BLaER1 treated with 17β-estradiol and CSF1 and Interleukin-3, amounts not matched to agents 10 nM and 100 nM (cell line): ENCODE measurements at regions not wholly inside any gene's neighbourhood (a gene's known extent, or its start where the extent isn't known, plus 50 kb on each side); places are given as distances from the start of the nearest gene placed in this dataset.

ENCODE experiments used
- H3K27ac ChIP-seq, 11 experiments: shearing (Covaris generic); formaldehyde crosslinking; 2 replicates each; pipeline ENCODE4 v1.8.1; 2022
- H3K27me3 ChIP-seq, 11 experiments: shearing (Covaris generic); formaldehyde crosslinking; 2 replicates each; pipeline ENCODE4 v1.8.1; 2022
- H3K36me3 ChIP-seq, 11 experiments: shearing (Covaris generic); formaldehyde crosslinking; 2 replicates each; pipeline ENCODE4 v1.8.1; 2022
- H3K4me1 ChIP-seq, 10 experiments: shearing (Covaris generic); formaldehyde crosslinking; 2 replicates each; pipeline ENCODE4 v1.8.1; 2022
- H3K4me2 ChIP-seq, 11 experiments: shearing (Covaris generic); formaldehyde crosslinking; 2 replicates each; pipeline ENCODE4 v1.8.1; 2022
- H3K4me3 ChIP-seq, 10 experiments: shearing (Covaris generic); formaldehyde crosslinking; 2 replicates each; pipeline ENCODE4 v1.8.1; 2022
- H3K9ac ChIP-seq, 11 experiments: shearing (Covaris generic); formaldehyde crosslinking; 2 replicates each; pipeline ENCODE4 v1.8.1; 2022
- H3K9me3 ChIP-seq, 11 experiments: shearing (Covaris generic); formaldehyde crosslinking; replicated peaks in 1 of 11; 2 replicates each; pipeline ENCODE4 v1.8.1; 2022
- H4K20me1 ChIP-seq, 11 experiments: shearing (Covaris generic); formaldehyde crosslinking; 2 replicates each; pipeline ENCODE4 v1.8.1; 2022
- Cebpa-rat ChIP-seq, 11 experiments: shearing (Covaris generic); IDR thresholded peaks; 2 replicates each; pipeline ENCODE4 v1.8.1; 2022

GRCh38 chr17:72370819-72371218 lies 250.0 kb downstream of the SOX9 start:
- Histone ChIP-seq H3K9me3 (peaks cover 0 to 18% (median 0%) of the 10 kb centered on the region in 11 experiments; a peak in 4 of 22 replicates), H3K27ac (no peak overlapping the region), H3K4me1 (peaks cover 0 to 2% (median 0%) of the 10 kb centered on the region in 10 experiments; a peak in 1 of 20 replicates), H3K4me3 (no peak overlapping the region), H3K36me3 (no peaks in the 10 kb centered on the region), H3K9ac (no peak overlapping the region), H3K4me2 (no peak overlapping the region), H3K27me3 (no peaks in the 10 kb centered on the region), H4K20me1 (no peaks in the 10 kb centered on the region)
- no peak for TF ChIP-seq Cebpa-rat (IDR thresholded peaks at IDR 0.05)

DNA sequence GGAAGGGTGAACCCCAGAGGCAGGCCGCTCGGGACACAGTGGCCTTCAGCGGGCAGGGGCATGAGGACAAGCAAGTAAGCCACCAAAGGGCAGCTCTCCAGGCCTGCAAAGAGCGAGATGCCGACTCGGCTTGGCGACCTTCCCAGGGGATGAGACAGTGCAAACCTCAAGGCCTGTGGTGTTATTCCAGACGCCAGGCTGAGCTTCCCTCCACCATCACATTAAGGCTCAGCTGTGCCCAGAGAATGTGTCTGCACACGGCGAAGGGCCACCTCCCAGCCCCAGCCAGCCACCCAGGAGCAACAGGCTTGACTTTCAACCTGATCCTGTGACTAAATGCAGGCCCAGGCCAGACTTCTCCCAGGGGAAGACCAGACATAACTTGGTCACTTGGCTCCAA lies 251.4 kb downstream of the SOX9 start:
- H3K9ac ChIP-seq: no peak overlapping the region
- H3K4me1 ChIP-seq: peaks cover 0 to 2% (median 0%) of the 10 kb centered on the region in 10 experiments; a peak in 1 of 20 replicates
- H3K9me3 ChIP-seq: peaks cover 0 to 18% (median 0%) of the 10 kb centered on the region in 11 experiments; a peak in 4 of 22 replicates
- H3K27me3 ChIP-seq: no peaks in the 10 kb centered on the region
- TF ChIP-seq Cebpa-rat (IDR thresholded peaks at IDR 0.05): no peak
- no peaks in the 10 kb centered on the region for H4K20me1 ChIP-seq
- no peaks in the 10 kb centered on the region for H3K36me3 ChIP-seq
- no peak overlapping the region for H3K4me2 ChIP-seq
- no peak overlapping the region for H3K27ac ChIP-seq
- H3K4me3 ChIP-seq: no peak overlapping the region

GRCh38 chr17:72373910-72374741 lies 253.3 kb downstream of the SOX9 start:
- no peak overlapping the region for H3K27ac ChIP-seq
- H3K36me3 ChIP-seq: no peaks in the 10 kb centered on the region
- H3K27me3 ChIP-seq: no peaks in the 10 kb centered on the region
- TF ChIP-seq Cebpa-rat (IDR thresholded peaks at IDR 0.05): no peak
- H4K20me1 ChIP-seq: no peaks in the 10 kb centered on the region
- no peak overlapping the region for H3K9ac ChIP-seq
- H3K4me2 ChIP-seq: no peak overlapping the region
- H3K4me1 ChIP-seq: peaks cover 0 to 15% (median 13%) of the 10 kb centered on the region in 10 experiments; a peak in 14 of 20 replicates
- H3K4me3 ChIP-seq: no peak overlapping the region
- H3K9me3 ChIP-seq: peaks cover 0 to 18% (median 0%) of the 10 kb centered on the region in 11 experiments; a peak in 4 of 22 replicates

- Histone ChIP-seq H3K9ac (no peak overlapping the region), H3K9me3 (peaks cover 0 to 18% (median 0%) of the 10 kb centered on the region in 11 experiments; a peak in 4 of 22 replicates), H3K4me1 (peaks cover 0 to 26% (median 21%) of the 10 kb centered on the region in 10 experiments; a peak in 14 of 20 replicates), H3K27ac (no peak overlapping the region), H3K27me3 (no peaks in the 10 kb centered on the region; a peak in 1 of 22 replicates), H3K4me3 (no peak overlapping the region), H3K36me3 (no peaks in the 10 kb centered on the region), H3K4me2 (no peak overlapping the region), H4K20me1 (no peaks in the 10 kb centered on the region)
- TF ChIP-seq Cebpa-rat (IDR thresholded peaks at IDR 0.05): no peak
Observed at GRCh38 chr17:72376526-72377345, 255.9 kb downstream of the SOX9 start.

GRCh38 chr17:72378414-72379390 lies 257.9 kb downstream of the SOX9 start:
- Histone ChIP-seq H3K36me3 (no peaks in the 10 kb centered on the region), H4K20me1 (no peaks in the 10 kb centered on the region), H3K9ac (no peak overlapping the region), H3K4me1 (peaks cover 0 to 31% (median 21%) of the 10 kb centered on the region in 10 experiments; a peak in 14 of 20 replicates), H3K27ac (no peak overlapping the region), H3K4me2 (peak overlapping the region in 8 of 11 experiments; percentile 20 to 64 (median 54); a peak in 17 of 22 replicates), H3K9me3 (peaks cover 0 to 6% (median 0%) of the 10 kb centered on the region in 11 experiments; a peak in 3 of 22 replicates), H3K4me3 (no peak overlapping the region), H3K27me3 (no peaks in the 10 kb centered on the region; a peak in 1 of 22 replicates)
- no peak for TF ChIP-seq Cebpa-rat (IDR thresholded peaks at IDR 0.05)

GRCh38 chr17:72379516-72379915 lies 258.7 kb downstream of the SOX9 start:
- TF ChIP-seq Cebpa-rat (IDR thresholded peaks at IDR 0.05): no peak
- Histone ChIP-seq H3K4me2 (peak overlapping the region in 8 of 11 experiments; percentile 20 to 64 (median 54); a peak in 15 of 22 replicates), H3K27me3 (no peaks in the 10 kb centered on the region; a peak in 1 of 22 replicates), H3K4me1 (peaks cover 0 to 29% (median 21%) of the 10 kb centered on the region in 10 experiments; a peak in 14 of 20 replicates), H4K20me1 (no peaks in the 10 kb centered on the region), H3K27ac (no peak overlapping the region), H3K9me3 (peaks cover 0 to 6% (median 0%) of the 10 kb centered on the region in 11 experiments; a peak in 1 of 22 replicates), H3K36me3 (no peaks in the 10 kb centered on the region), H3K9ac (no peak overlapping the region), H3K4me3 (no peak overlapping the region)

- no peaks in the 10 kb centered on the region; a peak in 1 of 22 replicates for H3K27me3 ChIP-seq
- H3K36me3 ChIP-seq: no peaks in the 10 kb centered on the region
- TF ChIP-seq Cebpa-rat (IDR thresholded peaks at IDR 0.05): no peak
- no peaks in the 10 kb centered on the region for H4K20me1 ChIP-seq
- H3K9me3 ChIP-seq: peaks cover 0 to 10% (median 0%) of the 10 kb centered on the region in 11 experiments; a peak in 1 of 22 replicates
- H3K4me1 ChIP-seq: peaks cover 0 to 29% (median 21%) of the 10 kb centered on the region in 10 experiments; a peak in 14 of 20 replicates
- H3K4me3 ChIP-seq: no peak overlapping the region
- H3K4me2 ChIP-seq: peak overlapping the region in 5 of 11 experiments; percentile 20 to 59 (median 48); a peak in 5 of 22 replicates
- H3K27ac ChIP-seq: no peak overlapping the region
- no peak overlapping the region for H3K9ac ChIP-seq
Observed at GRCh38 chr17:72380120-72380519, 259.3 kb downstream of the SOX9 start.

DNA sequence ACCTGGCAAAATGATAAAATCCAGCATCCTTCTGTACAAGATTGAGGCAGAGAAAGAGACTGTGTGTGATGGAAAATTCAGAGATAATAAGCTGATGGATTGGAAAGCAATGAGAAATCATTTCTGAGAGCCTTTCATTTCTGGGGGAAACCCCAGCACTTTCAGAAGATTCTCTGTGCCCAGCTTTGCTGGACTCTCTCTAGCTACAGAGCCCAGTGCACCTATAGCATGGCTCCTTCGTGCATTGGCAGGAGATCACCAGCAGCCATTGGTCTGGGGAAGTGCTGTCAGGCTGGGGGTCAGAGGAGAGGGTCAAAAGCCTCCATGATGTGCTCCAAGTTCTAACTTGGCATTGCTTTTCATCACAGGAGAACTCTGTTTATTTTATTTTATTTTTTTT lies 259.9 kb downstream of the SOX9 start:
- Histone ChIP-seq H3K27ac (no peak overlapping the region), H3K27me3 (no peaks in the 10 kb centered on the region; a peak in 1 of 22 replicates)

More for the DNA sequence above, 259.9 kb downstream of the SOX9 start:
- no peak overlapping the region for H3K9ac ChIP-seq
- H3K36me3 ChIP-seq: no peaks in the 10 kb centered on the region
- peaks cover 0 to 7% (median 0%) of the 10 kb centered on the region in 11 experiments; a peak in 1 of 22 replicates for H3K9me3 ChIP-seq
- no peak overlapping the region for H3K4me2 ChIP-seq
- no peak overlapping the region for H3K4me3 ChIP-seq
- TF ChIP-seq Cebpa-rat (IDR thresholded peaks at IDR 0.05): no peak
- peaks cover 0 to 29% (median 21%) of the 10 kb centered on the region in 10 experiments; a peak in 16 of 20 replicates for H3K4me1 ChIP-seq
- H4K20me1 ChIP-seq: no peaks in the 10 kb centered on the region
